NOMO-1 treated with dmso at 0.1 percent for 144 hours (cell line): ENCODE measurements at regions not wholly inside any gene's neighbourhood (a gene's known extent, or its start where the extent isn't known, plus 50 kb on each side); places are given as distances from the start of the nearest gene placed in this dataset.

Experiments used
- DNase-seq: peaks from one replicate; lab custom pipeline; 2025; ENCODE audit not compliant: unreplicated experiment; lab: John Stamatoyannopoulos, UW

- DNase-seq: no peak
Measured at GRCh38 chr10:78975926-78976325, 92.8 kb upstream of the ZMIZ1 start.

GRCh38 chr10:78976825-78977755, 91.7 kb upstream of the ZMIZ1 start:
- no peak for DNase-seq

- DNase-seq: no peak
Measured at GRCh38 chr10:78979938-78980337, 88.8 kb upstream of the ZMIZ1 start.

GRCh38 chr10:78980354-78980753, 88.4 kb upstream of the ZMIZ1 start:
- no peak for DNase-seq

- no peak for DNase-seq
Measured at GRCh38 chr10:78980815-78981214, 88.0 kb upstream of the ZMIZ1 start.

GRCh38 chr10:78981257-78981969, 87.4 kb upstream of the ZMIZ1 start:
- DNase-seq: no peak

GRCh38 chr10:78981970-78982281, 86.8 kb upstream of the ZMIZ1 start:
- DNase-seq: no peak

- DNase-seq: no peak
Measured at GRCh38 chr10:78982726-78983125, 86.0 kb upstream of the ZMIZ1 start.

GRCh38 chr10:78983608-78984007, 85.2 kb upstream of the ZMIZ1 start:
- DNase-seq: no peak

- DNase-seq: no peak
Measured at GRCh38 chr10:78985973-78986818, 82.6 kb upstream of the ZMIZ1 start.

- no peak for DNase-seq
Measured at GRCh38 chr10:78991187-78991586, 77.6 kb upstream of the ZMIZ1 start.

GRCh38 chr10:78992333-78992732, 76.4 kb upstream of the ZMIZ1 start:
- DNase-seq: no peak

- DNase-seq: no peak
Measured at GRCh38 chr10:78993261-78993945, 75.4 kb upstream of the ZMIZ1 start.

- no peak for DNase-seq
Measured at GRCh38 chr10:78995987-78996791, 72.6 kb upstream of the ZMIZ1 start.

GRCh38 chr10:78996792-78997129, 72.0 kb upstream of the ZMIZ1 start:
- no peak for DNase-seq

- DNase-seq: no peak
Measured at GRCh38 chr10:78997635-78998618, 70.8 kb upstream of the ZMIZ1 start.

GRCh38 chr10:79001082-79001885, 67.5 kb upstream of the ZMIZ1 start:
- DNase-seq: no peak

GRCh38 chr10:79002336-79002735, 66.4 kb upstream of the ZMIZ1 start:
- no peak for DNase-seq
